Prostate gland (tissue), 2 donors: ENCODE measurements at regions not wholly inside any gene's neighbourhood (a gene's known extent, or its start where the extent isn't known, plus 50 kb on each side); places are given as distances from the start of the nearest gene placed in this dataset.

Experiments used
- POLR2A ChIP-seq: fragments of 450-650 bp; IDR thresholded peaks from one replicate; pipeline ENCODE4 v1.6.1; 2016; ENCODE audit warnings: antibody characterized with exemption, mild to moderate bottlenecking
- POLR2AphosphoS5 ChIP-seq: sonication (generic); formaldehyde crosslinking; IDR thresholded peaks from one replicate; pipeline ENCODE4 v1.6.1; 2017; ENCODE audit warnings: antibody characterized with exemption
- TF ChIP-seq, protein P1 (sequence below), 4 experiments: fragments of 200-600 bp in 2 of 4; fragments of 450-650 bp in 2 of 4; sonication (generic) in 2 of 4; IDR thresholded peaks; 1 replicate in 3 of 4; 2 replicates in 1 of 4; pipeline ENCODE4 v1.5.1; 2016 to 2019; ENCODE audit warnings: antibody characterized with exemption in 4 of 4, mild to moderate bottlenecking in 2 of 4, moderate library complexity in 2 of 4

DNA sequence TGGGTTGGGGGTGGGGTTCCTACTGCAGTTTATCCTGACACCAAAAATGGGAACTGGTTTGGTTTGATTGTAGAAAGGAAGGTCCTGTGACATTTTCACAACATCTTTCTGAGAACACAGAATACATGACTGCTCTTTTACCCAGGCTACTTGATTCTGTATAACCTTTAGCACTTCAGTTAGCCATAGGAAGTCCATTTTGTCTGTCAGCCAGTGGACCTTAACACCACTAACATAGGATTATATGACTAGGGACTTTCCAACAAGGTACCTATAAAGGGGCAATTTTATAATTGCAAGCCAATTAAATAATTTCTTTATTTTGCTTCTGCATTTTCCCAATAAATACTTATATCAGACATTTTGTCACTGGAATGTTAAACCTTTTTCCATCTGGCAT lies 489.2 kb upstream of the MIS18BP1 start:
- TF ChIP-seq POLR2A (no peak), POLR2AphosphoS5 (no peak)
- TF ChIP-seq, protein P1, sequence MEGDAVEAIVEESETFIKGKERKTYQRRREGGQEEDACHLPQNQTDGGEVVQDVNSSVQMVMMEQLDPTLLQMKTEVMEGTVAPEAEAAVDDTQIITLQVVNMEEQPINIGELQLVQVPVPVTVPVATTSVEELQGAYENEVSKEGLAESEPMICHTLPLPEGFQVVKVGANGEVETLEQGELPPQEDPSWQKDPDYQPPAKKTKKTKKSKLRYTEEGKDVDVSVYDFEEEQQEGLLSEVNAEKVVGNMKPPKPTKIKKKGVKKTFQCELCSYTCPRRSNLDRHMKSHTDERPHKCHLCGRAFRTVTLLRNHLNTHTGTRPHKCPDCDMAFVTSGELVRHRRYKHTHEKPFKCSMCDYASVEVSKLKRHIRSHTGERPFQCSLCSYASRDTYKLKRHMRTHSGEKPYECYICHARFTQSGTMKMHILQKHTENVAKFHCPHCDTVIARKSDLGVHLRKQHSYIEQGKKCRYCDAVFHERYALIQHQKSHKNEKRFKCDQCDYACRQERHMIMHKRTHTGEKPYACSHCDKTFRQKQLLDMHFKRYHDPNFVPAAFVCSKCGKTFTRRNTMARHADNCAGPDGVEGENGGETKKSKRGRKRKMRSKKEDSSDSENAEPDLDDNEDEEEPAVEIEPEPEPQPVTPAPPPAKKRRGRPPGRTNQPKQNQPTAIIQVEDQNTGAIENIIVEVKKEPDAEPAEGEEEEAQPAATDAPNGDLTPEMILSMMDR (IDR thresholded peaks at IDR 0.05), result no peak
